WERI-Rb-1 (cell line): ENCODE measurements at regions not wholly inside any gene's neighbourhood (a gene's known extent, or its start where the extent isn't known, plus 50 kb on each side); places are given as distances from the start of the nearest gene placed in this dataset.

Source experiments
- DNase-seq: peaks from one replicate; pipeline ENCODE4 v3.0.0-alpha.2; 2020
- H3K27ac ChIP-seq: fragments of 250-450 bp; sonication (Bioruptor Pico); 2 replicates; pipeline ENCODE4 v1.5.1; 2020; ENCODE audit warnings: mild to moderate bottlenecking, moderate library complexity
- H3K27me3 ChIP-seq: fragments of 250-450 bp; sonication (Bioruptor Pico); 2 replicates; pipeline ENCODE4 v1.5.1; 2021; ENCODE audit warnings: mild to moderate bottlenecking, low read depth, moderate library complexity; ENCODE audit not compliant: insufficient read depth, severe bottlenecking
- H3K36me3 ChIP-seq: fragments of 250-450 bp; sonication (Bioruptor Pico); 2 replicates; pipeline ENCODE4 v1.5.1; 2020; ENCODE audit warnings: mild to moderate bottlenecking, moderate library complexity
- H3K4me3 ChIP-seq: 2 replicates; pipeline ENCODE4 v1.5.1; 2011; ENCODE audit warnings: low read depth, mild to moderate bottlenecking, control low read depth, low read length
- H3K9me3 ChIP-seq: fragments of 250-450 bp; sonication (Bioruptor Pico); 2 replicates; pipeline ENCODE4 v1.5.1; 2021; ENCODE audit warnings: mild to moderate bottlenecking, moderate library complexity; ENCODE audit not compliant: severe bottlenecking
- TF ChIP-seq, protein P1 (sequence below): IDR thresholded peaks from 2 replicates; pipeline ENCODE4 v1.5.1; 2011; ENCODE audit warnings: low read depth, mild to moderate bottlenecking, control low read depth, inconsistent platforms, low read length

DNA sequence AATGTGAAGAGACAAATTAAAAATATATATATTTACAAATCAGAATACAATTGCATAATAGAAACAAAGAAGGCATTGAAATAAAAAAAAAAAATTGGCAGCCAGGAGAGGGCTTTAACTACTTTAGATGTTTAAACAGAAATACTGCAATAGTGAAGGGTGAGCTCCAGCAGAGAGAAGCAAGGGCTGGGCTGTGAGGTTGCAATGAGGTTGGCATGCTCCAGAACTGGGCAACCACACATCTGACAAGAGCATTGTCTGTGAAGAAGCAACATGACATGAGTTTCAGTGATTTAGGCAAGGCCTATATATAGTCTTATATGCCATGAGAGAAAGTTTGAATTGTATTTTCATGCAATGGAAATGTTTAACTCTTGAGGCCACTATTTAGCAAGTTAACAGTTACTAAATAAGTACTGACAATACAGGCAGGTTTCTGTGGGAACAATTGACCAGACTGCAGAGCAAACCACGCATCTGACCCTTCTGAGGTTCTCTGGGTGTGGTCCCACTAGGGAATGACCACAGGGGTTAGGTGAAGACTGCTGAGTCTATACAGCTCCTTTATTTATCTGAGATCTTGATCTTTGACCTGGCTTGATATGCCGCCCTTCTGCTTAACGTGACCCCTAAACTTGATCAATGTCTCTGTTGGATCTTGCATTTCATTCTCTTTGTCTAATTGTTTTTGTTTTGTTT, 354.2 kb upstream of the PIK3C3 start:
- DNase-seq: no peak
- no peak overlapping the region for H3K4me3 ChIP-seq
- no peaks in the 10 kb centered on the region for H3K9me3 ChIP-seq
- no peak overlapping the region for H3K27ac ChIP-seq
- TF ChIP-seq, protein P1, sequence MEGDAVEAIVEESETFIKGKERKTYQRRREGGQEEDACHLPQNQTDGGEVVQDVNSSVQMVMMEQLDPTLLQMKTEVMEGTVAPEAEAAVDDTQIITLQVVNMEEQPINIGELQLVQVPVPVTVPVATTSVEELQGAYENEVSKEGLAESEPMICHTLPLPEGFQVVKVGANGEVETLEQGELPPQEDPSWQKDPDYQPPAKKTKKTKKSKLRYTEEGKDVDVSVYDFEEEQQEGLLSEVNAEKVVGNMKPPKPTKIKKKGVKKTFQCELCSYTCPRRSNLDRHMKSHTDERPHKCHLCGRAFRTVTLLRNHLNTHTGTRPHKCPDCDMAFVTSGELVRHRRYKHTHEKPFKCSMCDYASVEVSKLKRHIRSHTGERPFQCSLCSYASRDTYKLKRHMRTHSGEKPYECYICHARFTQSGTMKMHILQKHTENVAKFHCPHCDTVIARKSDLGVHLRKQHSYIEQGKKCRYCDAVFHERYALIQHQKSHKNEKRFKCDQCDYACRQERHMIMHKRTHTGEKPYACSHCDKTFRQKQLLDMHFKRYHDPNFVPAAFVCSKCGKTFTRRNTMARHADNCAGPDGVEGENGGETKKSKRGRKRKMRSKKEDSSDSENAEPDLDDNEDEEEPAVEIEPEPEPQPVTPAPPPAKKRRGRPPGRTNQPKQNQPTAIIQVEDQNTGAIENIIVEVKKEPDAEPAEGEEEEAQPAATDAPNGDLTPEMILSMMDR: no peak
- H3K36me3 ChIP-seq: no peaks in the 10 kb centered on the region
- no peaks in the 10 kb centered on the region for H3K27me3 ChIP-seq

DNA sequence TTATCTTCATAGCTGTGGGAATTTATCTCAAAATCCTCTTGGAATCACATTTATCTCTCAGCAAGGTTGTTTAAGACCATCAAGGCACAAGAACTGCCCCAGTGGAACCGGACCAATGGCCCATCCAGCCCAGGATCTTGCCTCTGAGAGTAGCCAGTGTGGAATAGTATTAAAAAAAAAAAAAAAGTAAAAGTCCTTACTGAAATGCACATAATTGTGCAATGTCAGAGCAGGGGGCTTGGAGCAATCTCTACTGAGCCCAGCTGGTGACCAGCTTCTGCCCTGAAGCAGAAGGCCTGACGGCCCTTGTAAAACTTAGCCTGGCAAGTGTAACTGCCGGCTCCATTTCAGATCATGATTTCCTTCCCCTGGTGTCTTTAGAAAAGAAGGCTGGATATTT, 355.6 kb upstream of the PIK3C3 start:
- DNase-seq: no peak
- TF ChIP-seq, protein P1: no peak
- no peak overlapping the region for H3K4me3 ChIP-seq
- no peaks in the 10 kb centered on the region for H3K9me3 ChIP-seq
- no peaks in the 10 kb centered on the region for H3K27me3 ChIP-seq
- H3K36me3 ChIP-seq: no peaks in the 10 kb centered on the region
- H3K27ac ChIP-seq: no peak overlapping the region

DNA sequence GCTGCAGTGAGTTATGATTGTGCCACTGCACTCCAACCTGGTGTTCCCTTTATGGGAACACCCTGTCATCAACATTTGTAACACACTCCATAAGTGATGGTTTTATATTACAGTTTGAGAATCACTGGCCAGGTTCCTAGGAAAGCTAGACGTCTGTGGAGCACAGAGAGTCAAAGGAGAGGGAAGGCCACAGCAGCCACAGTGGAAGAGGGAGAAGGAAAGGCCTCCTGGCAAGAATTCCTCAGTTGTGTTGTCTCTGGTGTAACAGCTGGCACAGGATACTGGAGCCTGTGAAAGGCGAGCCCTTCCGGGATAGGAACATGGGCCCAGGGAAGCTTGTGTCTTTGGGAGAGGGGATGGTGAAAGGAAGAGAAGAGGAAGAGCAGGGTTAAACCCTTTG, 360.5 kb upstream of the PIK3C3 start:
- no peak for DNase-seq
- H3K4me3 ChIP-seq: no peak overlapping the region
- no peaks in the 10 kb centered on the region for H3K27me3 ChIP-seq
- H3K9me3 ChIP-seq: no peaks in the 10 kb centered on the region
- H3K27ac ChIP-seq: no peak overlapping the region
- H3K36me3 ChIP-seq: no peaks in the 10 kb centered on the region
- TF ChIP-seq, protein P1: no peak

DNA sequence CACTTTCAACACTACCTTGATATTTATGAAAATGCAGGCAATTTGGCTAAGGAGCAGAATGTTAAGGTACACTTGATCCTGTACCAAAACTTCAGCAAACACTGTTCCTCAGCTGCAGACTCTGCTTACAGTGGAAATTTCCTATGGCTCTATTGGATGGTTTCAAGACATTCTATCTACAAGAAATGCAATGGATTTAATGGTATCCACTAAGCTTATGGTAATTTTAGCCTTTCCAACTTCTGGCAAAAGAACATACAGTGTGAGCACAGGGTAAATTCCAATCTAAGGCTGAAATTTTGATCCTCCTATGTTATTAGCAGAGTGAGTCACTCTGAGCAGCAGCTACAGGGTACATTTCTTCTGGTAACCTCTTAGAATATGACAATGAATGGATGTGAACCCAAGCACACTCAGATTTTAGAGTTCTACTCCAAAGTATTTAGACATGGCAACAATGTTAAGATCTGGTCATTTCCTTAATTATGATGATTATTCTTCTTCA, 361.8 kb upstream of the PIK3C3 start:
- no peak overlapping the region for H3K27ac ChIP-seq
- TF ChIP-seq, protein P1: no peak
- no peak overlapping the region for H3K4me3 ChIP-seq
- H3K36me3 ChIP-seq: no peaks in the 10 kb centered on the region
- no peak for DNase-seq
- H3K9me3 ChIP-seq: no peaks in the 10 kb centered on the region
- no peaks in the 10 kb centered on the region for H3K27me3 ChIP-seq

DNA sequence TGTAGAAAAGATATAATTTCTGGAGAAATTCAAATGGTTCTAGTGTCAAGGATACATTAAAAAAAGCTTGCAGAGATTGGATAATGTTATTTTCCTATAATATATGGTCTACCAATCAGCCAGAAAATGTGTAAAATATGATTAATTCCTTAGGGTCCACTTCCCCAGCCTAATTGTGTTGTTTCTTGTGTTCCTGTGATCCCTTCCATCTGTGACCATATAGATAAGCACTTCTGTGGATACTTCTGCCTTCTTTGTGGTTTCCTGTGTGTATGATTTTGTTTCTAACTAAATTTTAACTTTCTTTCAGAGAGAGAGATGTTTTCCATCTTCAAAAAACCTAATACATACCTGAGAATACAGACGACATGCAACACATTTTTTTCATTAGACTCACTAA, 367.1 kb upstream of the PIK3C3 start:
- TF ChIP-seq, protein P1: no peak
- H3K36me3 ChIP-seq: no peaks in the 10 kb centered on the region
- DNase-seq: no peak
- no peaks in the 10 kb centered on the region for H3K27me3 ChIP-seq
- H3K27ac ChIP-seq: no peak overlapping the region
- H3K9me3 ChIP-seq: no peaks in the 10 kb centered on the region
- H3K4me3 ChIP-seq: no peak overlapping the region

DNA sequence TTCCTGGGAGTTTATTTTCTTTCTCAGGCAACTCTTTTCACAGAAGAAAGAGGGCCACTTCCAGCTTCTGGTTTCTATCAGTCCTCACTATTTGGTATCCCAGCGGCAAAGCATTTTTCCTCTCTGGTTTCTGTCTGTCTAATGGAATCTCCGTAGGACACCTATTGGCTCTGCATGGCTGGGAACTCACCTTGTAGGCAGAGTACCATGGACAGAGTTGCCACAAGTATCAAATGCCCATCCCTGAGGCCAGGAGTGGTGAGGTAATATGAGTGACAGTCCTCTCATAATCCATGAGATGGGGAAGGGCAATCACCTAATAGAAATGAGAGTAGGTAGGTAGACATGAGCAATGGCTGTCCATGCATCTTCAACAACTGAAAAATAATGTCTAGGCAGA, 369.5 kb upstream of the PIK3C3 start:
- Histone ChIP-seq H3K9me3 (no peaks in the 10 kb centered on the region), H3K27ac (no peak overlapping the region), H3K36me3 (no peaks in the 10 kb centered on the region), H3K4me3 (no peak overlapping the region), H3K27me3 (no peaks in the 10 kb centered on the region)
- TF ChIP-seq, protein P1: no peak
- no peak for DNase-seq
